ENCODE measurements at regions not wholly inside any gene's neighbourhood (a gene's known extent, or its start where the extent isn't known, plus 50 kb on each side); places are given as distances from the start of the nearest gene placed in this dataset.

DNA sequence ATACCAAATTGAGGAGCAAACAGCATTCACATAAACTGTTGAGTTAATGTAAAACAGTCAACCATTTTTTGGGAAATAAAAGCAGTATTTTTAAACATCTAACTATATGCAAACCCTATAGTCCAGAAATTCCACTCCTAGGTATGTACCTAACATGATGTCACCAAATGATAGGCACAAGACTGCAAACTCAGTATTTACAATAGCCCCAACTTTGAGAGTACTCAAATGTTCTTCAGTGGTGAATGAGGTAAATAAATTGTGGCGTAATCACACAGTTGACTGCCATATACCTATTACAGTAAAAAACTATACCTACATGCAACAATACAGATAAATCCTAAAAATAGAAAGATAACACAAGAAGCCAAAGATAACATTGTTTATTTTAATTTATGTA lies 1243.8 kb upstream of the ADGRL3 start:
- Histone ChIP-seq H3K4me3 (no peak overlapping the region), H3K27ac (no peak overlapping the region), H3K4me1 (replicated peaks in 1 of 2) (no peaks in the 10 kb centered on the region)
- WGBS, 10 experiments: 7 to 100% (median 86%) methylated on average over 1 of the region's 1 CpG; no CpG with 5 or more reads in 5 of the 10 experiments
- in situ Hi-C loops (cut with MboI; ENCODE audit: low pct_unique_long_range_greater_than_20kb in 2 of 9, low sequenced_read_pairs in 9 of 9, unreplicated experiment in 9 of 9): no loop called here
- ATAC-seq (replicated peaks in 6 of 8): no peak

DNA sequence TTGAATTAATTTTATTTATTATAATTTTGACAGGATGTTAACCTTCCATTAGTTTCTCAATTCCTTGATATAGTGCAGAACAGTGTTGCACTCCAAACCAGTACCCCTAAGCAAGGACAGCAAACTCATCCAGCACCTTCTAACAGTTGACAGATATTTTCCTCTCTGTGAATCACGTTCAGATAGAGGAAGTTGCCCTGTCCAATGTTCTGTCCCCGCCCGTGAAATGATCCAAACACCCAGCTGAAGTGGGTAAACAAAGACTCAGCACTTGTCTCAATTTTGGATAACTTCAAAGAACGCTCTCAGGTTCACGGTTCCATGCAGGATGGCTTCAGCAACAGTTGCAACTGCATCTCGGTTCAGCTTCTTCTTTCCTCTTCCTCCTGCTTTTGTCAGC lies 1240.0 kb upstream of the ADGRL3 start:
- no peaks in the 10 kb centered on the region for H3K4me1 ChIP-seq (replicated peaks in 1 of 2)
- 0 to 88% (median 33%) methylated on average over 3 to 5 of the region's 6 CpGs; no CpG with 5 or more reads in 3 of the 10 experiments for WGBS, 10 experiments
- H3K27ac ChIP-seq: no peak overlapping the region
- no peak overlapping the region for H3K4me3 ChIP-seq
- ATAC-seq (replicated peaks in 6 of 8): no peak
- in situ Hi-C loops (cut with MboI; ENCODE audit: low pct_unique_long_range_greater_than_20kb in 2 of 9, low sequenced_read_pairs in 9 of 9, unreplicated experiment in 9 of 9): no loop called here

GRCh38 chr4:59966758-59967157 lies 1233.4 kb upstream of the ADGRL3 start:
- H3K4me3 ChIP-seq: no peak overlapping the region
- in situ Hi-C loops (cut with MboI; ENCODE audit: low pct_unique_long_range_greater_than_20kb in 2 of 9, low sequenced_read_pairs in 9 of 9, unreplicated experiment in 9 of 9): no loop called here
- ATAC-seq (replicated peaks in 6 of 8): no peak
- H3K4me1 ChIP-seq (replicated peaks in 1 of 2): no peaks in the 10 kb centered on the region
- H3K27ac ChIP-seq: no peak overlapping the region

DNA sequence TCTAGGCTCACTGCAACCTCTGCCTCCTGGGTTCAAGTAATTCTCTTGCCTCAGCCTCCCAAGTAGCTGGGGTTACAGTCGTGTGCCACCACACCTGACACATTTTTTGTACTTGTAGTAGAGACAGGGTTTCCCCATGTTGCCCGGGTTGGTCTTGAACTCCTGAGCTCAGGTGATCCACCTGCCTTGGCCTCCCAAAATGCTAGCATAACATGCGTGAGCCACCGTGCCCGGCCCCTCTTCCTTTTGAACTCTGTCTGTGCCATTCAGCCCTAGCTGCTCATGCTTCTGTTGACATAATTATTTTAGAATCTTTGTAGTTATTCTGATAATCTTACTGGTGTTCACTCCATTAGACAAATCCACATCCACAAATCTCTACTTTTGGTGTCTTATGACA lies 1231.3 kb upstream of the ADGRL3 start:
- 0 to 100% (median 59%) methylated on average over 1 to 5 of the region's 5 CpGs; no CpG with 5 or more reads in 2 of the 10 experiments for WGBS, 10 experiments
- Histone ChIP-seq H3K4me1 (replicated peaks in 1 of 2) (no peaks in the 10 kb centered on the region), H3K4me3 (no peak overlapping the region), H3K27ac (no peak overlapping the region)
- in situ Hi-C loops (cut with MboI; ENCODE audit: low pct_unique_long_range_greater_than_20kb in 2 of 9, low sequenced_read_pairs in 9 of 9, unreplicated experiment in 9 of 9): no loop called here
- no peak for ATAC-seq (replicated peaks in 6 of 8)

DNA sequence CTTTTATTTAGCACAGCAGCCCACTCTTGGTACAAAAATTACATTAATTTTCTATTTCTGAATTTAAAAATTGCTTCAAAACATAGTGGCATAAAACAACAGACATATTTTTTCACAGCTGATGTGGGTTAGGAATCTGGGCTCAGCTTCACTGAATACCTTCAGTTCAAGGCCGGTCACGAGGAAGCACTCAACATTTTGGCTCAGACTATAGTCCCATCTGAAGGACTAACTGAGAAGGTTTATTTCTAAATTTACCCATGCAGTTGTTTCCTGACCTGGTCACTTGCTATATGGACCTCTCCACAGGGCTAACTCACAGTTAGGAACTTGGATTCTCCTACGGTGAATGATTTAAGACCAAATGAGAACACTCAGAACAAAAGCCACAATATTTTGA lies 1230.2 kb upstream of the ADGRL3 start:
- in situ Hi-C loops (cut with MboI; ENCODE audit: low pct_unique_long_range_greater_than_20kb in 2 of 9, low sequenced_read_pairs in 9 of 9, unreplicated experiment in 9 of 9): no loop called here
- WGBS, 10 experiments: 0 to 100% (median 89%) methylated on average over 1 to 3 of the region's 3 CpGs; no CpG with 5 or more reads in 1 of the 10 experiments
- no peaks in the 10 kb centered on the region for H3K4me1 ChIP-seq (replicated peaks in 1 of 2)
- no peak for ATAC-seq (replicated peaks in 6 of 8)
- no peak overlapping the region for H3K27ac ChIP-seq
- H3K4me3 ChIP-seq: no peak overlapping the region

GRCh38 chr4:59971952-59972351 lies 1228.2 kb upstream of the ADGRL3 start:
- Histone ChIP-seq H3K4me3 (no peak overlapping the region), H3K27ac (no peak overlapping the region), H3K4me1 (replicated peaks in 1 of 2) (no peaks in the 10 kb centered on the region)
- 0 to 100% (median 82%) methylated on average over 2 to 3 of the region's 3 CpGs; no CpG with 5 or more reads in 4 of the 10 experiments for WGBS, 10 experiments
- no peak for ATAC-seq (replicated peaks in 6 of 8)
- in situ Hi-C loops (cut with MboI; ENCODE audit: low pct_unique_long_range_greater_than_20kb in 2 of 9, low sequenced_read_pairs in 9 of 9, unreplicated experiment in 9 of 9): no loop called here

- Histone ChIP-seq H3K4me3 (no peak overlapping the region), H3K27ac (no peak overlapping the region), H3K4me1 (replicated peaks in 1 of 2) (no peaks in the 10 kb centered on the region)
- peak in 5 of 8 experiments; percentile 58 to 91 (median 67) for ATAC-seq (replicated peaks in 6 of 8)
- WGBS, 10 experiments: 11 to 100% (median 75%) methylated on average over 1 of the region's 1 CpG; no CpG with 5 or more reads in 2 of the 10 experiments
- in situ Hi-C loops (cut with MboI; ENCODE audit: low pct_unique_long_range_greater_than_20kb in 2 of 9, low sequenced_read_pairs in 9 of 9, unreplicated experiment in 9 of 9): no loop called here
Observed at GRCh38 chr4:59973492-59973891, 1226.6 kb upstream of the ADGRL3 start.

DNA sequence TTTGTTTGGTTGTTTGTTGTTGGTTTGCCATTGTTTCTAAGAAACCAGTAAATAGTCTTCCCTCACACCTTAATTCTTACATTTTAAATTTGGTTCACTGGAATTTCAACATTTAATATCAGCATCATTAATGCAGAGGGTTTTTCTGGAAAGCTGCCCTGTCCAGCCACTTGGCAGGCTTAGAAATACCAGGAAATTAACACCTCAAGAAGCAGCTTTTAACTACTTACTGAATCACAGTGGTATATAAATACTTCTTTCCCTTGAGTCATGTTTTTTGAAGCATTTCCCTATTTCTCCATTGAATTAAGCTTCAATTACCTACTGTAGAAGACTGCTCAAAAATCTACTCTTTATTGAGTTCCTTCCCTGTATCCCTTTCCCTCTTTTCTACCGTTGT lies 1221.1 kb upstream of the ADGRL3 start:
- H3K4me3 ChIP-seq: no peak overlapping the region
- ATAC-seq (replicated peaks in 6 of 8): no peak
- in situ Hi-C loops (cut with MboI; ENCODE audit: low pct_unique_long_range_greater_than_20kb in 2 of 9, low sequenced_read_pairs in 9 of 9, unreplicated experiment in 9 of 9): no loop called here
- H3K27ac ChIP-seq: no peak overlapping the region
- 0 to 100% (median 29%) methylated on average over 1 of the region's 1 CpG; no CpG with 5 or more reads in 1 of the 10 experiments for WGBS, 10 experiments
- H3K4me1 ChIP-seq (replicated peaks in 1 of 2): no peaks in the 10 kb centered on the region

DNA sequence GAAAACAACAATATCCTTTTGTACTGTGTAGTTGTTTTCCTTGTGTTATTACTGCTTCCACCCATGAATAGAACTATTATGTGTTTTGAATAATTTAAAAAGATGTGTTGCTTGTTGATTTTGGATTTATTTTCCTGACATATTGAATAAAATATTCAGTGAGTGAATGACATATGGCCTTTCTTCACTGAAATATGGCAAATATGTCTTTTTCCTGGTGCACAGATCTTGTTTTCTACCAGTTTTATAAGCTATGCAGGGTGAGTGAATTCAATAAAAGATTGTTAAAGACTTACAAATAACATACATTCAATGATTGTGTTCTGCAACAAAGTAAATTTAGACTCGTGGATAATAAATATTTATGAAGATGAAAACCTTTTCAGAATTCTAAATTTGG lies 1216.3 kb upstream of the ADGRL3 start:
- H3K4me3 ChIP-seq: no peak overlapping the region
- no peak overlapping the region for H3K27ac ChIP-seq
- peak in 1 of 8 experiments; percentile 38 for ATAC-seq (replicated peaks in 6 of 8)
- in situ Hi-C loops (cut with MboI; ENCODE audit: low pct_unique_long_range_greater_than_20kb in 2 of 9, low sequenced_read_pairs in 9 of 9, unreplicated experiment in 9 of 9): no loop called here
- H3K4me1 ChIP-seq (replicated peaks in 1 of 2): no peaks in the 10 kb centered on the region
- 0 to 69% (median 55%) methylated on average over 1 of the region's 1 CpG; no CpG with 5 or more reads in 5 of the 10 experiments for WGBS, 10 experiments

DNA sequence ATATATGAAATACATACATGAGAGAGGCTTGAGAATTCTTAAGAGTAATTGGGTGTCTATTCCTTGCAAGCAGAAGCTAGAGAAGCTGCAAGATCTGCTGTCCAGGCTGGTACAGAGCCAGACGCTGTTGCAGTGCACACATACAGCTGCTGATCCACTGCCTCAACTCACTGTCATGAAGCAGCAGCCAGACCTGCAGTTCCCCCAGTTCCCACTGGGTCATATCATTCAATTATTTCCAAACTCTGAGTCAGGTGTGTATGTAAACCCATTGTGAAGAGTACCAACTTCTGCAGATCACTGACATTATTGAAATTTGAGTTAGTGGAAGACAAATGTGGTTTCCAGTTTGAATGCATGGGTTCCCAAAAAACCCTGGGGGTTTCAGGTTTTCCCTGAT lies 1212.8 kb upstream of the ADGRL3 start:
- no peak overlapping the region for H3K27ac ChIP-seq
- H3K4me1 ChIP-seq (replicated peaks in 1 of 2): no peaks in the 10 kb centered on the region
- H3K4me3 ChIP-seq: no peak overlapping the region
- in situ Hi-C loops (cut with MboI; ENCODE audit: low pct_unique_long_range_greater_than_20kb in 2 of 9, low sequenced_read_pairs in 9 of 9, unreplicated experiment in 9 of 9): no loop called here
- WGBS, 10 experiments: 0 to 100% (median 90%) methylated on average over 1 of the region's 1 CpG; no CpG with 5 or more reads in 6 of the 10 experiments
- no peak for ATAC-seq (replicated peaks in 6 of 8)

- H3K4me1 ChIP-seq (replicated peaks in 1 of 2): no peaks in the 10 kb centered on the region
- WGBS, 10 experiments: 0 to 71% (median 31%) methylated on average over 1 of the region's 1 CpG; no CpG with 5 or more reads in 6 of the 10 experiments
- H3K4me3 ChIP-seq: no peak overlapping the region
- H3K27ac ChIP-seq: no peak overlapping the region
- ATAC-seq (replicated peaks in 6 of 8): no peak
- in situ Hi-C loops (cut with MboI; ENCODE audit: low pct_unique_long_range_greater_than_20kb in 2 of 9, low sequenced_read_pairs in 9 of 9, unreplicated experiment in 9 of 9): no loop called here
Observed at GRCh38 chr4:59994118-59994517, 1206.0 kb upstream of the ADGRL3 start.

- ATAC-seq (replicated peaks in 6 of 8): no peak
- in situ Hi-C loops (cut with MboI; ENCODE audit: low pct_unique_long_range_greater_than_20kb in 2 of 9, low sequenced_read_pairs in 9 of 9, unreplicated experiment in 9 of 9): no loop called here
- no peak overlapping the region for H3K4me3 ChIP-seq
- H3K4me1 ChIP-seq (replicated peaks in 1 of 2): no peaks in the 10 kb centered on the region
- 0 to 100% (median 90%) methylated on average over 1 to 3 of the region's 3 CpGs; no CpG with 5 or more reads in 1 of the 10 experiments for WGBS, 10 experiments
- no peak overlapping the region for H3K27ac ChIP-seq
Observed at GRCh38 chr4:60002603-60003337, 1197.4 kb upstream of the ADGRL3 start.

DNA sequence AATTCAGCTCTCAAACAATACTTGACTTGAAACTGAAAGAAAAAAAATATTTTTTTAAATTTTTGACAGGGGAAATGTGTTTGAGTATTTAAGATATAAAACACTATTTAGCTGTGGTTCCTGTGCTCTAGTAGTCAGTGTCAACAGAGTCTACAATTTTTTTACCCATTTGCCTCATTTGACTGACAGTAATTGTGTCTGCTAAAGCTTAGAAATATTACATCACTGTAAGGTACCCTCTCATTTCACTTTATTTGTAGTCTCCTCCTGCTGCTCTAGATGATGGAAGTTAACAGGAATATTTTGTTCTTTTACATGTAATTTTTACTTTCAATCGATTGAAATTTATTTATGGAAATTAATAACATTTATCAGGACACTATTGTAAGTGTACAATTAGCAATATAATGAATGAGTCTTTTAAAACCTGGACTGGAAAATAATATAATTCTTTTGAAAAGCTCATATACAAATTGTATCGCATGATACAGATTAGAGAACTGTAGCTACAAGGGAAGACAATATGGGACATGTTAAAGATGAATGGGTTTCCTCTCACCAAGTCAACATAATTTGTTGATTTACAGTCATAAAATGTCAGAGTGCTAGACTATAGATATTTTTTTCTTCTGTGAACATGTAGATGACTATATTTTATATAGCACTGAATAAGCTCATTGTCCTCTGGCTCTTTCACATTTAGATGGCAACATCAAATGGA lies 1186.5 kb upstream of the ADGRL3 start:
- in situ Hi-C loops (cut with MboI; ENCODE audit: low pct_unique_long_range_greater_than_20kb in 2 of 9, low sequenced_read_pairs in 9 of 9, unreplicated experiment in 9 of 9): no loop called here
- ATAC-seq (replicated peaks in 6 of 8): peak in 5 of 8 experiments; percentile 27 to 80 (median 49)
- Histone ChIP-seq H3K4me1 (replicated peaks in 1 of 2) (peaks cover 0 to 6% of the 10 kb centered on the region in 2 donors), H3K27ac (no peak overlapping the region), H3K4me3 (no peak overlapping the region)
- WGBS, 10 experiments: 8 to 100% (median 62%) methylated on average over 1 to 2 of the region's 2 CpGs
